ENCODE measurements at regions not wholly inside any gene's neighbourhood (a gene's known extent, or its start where the extent isn't known, plus 50 kb on each side); places are given as distances from the start of the nearest gene placed in this dataset.

GRCh38 chr4:66216252-66216651 is 546.0 kb upstream of the EPHA5 start:
- no peak for TF ChIP-seq EP300 (IDR thresholded peaks at IDR 0.05)
- no peak for TF ChIP-seq CTCF (IDR thresholded peaks at IDR 0.05)
- TF ChIP-seq POLR2AphosphoS5 (IDR thresholded peaks at IDR 0.05): no peak
- TF ChIP-seq POLR2A (IDR thresholded peaks at IDR 0.05): no peak
